ENCODE measurements at regions not wholly inside any gene's neighbourhood (a gene's known extent, or its start where the extent isn't known, plus 50 kb on each side); places are given as distances from the start of the nearest gene placed in this dataset.

DNA sequence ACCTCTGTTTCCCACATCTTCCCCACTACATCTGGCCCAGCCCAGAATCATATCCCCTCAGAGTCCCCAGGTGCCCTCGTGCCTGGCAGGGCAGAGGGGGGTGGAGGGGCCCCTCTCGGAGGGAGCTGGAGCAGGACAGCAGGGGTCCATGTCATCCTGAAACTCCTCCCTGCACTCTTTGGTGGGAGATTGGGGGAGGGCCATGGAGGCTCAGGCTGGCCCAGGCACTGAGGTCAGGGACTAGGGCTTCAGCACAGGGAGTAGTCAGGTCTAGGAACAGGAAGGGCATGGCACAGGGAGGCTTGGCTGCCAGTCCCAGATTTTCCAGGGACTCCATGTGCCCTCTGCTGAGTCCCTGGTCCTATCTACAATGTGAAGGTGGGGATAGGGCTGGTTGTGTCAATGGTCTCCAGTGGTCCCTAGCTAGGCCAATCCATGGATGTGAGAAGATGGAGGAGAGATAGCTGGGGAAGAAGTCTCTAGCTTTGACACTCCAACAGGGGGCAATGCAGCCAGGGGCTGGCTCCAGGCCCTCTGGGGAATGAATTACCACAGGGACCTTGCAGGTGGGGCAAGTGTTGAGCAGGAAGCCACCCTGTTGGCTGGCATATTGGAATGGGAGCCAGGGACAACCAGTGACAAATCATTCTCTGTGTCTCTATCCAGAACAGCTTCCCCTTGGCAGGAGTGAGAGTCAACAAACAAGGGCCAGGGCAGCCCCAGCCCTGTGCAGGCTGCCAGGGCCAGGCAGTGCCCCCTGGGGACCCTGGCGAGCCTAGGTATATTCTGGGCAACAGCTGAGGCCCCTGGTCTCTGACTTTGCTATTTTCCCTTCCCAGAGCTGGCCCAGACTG is 154.4 kb downstream of the EFNB1 start:
- TF ChIP-seq, protein P1, sequence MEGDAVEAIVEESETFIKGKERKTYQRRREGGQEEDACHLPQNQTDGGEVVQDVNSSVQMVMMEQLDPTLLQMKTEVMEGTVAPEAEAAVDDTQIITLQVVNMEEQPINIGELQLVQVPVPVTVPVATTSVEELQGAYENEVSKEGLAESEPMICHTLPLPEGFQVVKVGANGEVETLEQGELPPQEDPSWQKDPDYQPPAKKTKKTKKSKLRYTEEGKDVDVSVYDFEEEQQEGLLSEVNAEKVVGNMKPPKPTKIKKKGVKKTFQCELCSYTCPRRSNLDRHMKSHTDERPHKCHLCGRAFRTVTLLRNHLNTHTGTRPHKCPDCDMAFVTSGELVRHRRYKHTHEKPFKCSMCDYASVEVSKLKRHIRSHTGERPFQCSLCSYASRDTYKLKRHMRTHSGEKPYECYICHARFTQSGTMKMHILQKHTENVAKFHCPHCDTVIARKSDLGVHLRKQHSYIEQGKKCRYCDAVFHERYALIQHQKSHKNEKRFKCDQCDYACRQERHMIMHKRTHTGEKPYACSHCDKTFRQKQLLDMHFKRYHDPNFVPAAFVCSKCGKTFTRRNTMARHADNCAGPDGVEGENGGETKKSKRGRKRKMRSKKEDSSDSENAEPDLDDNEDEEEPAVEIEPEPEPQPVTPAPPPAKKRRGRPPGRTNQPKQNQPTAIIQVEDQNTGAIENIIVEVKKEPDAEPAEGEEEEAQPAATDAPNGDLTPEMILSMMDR (IDR thresholded peaks at IDR 0.05), result no peak
- no peak for TF ChIP-seq ZFX (IDR thresholded peaks at IDR 0.05; ENCODE audit: borderline replicate concordance)
